PC-3 (cell line): ENCODE measurements at regions not wholly inside any gene's neighbourhood (a gene's known extent, or its start where the extent isn't known, plus 50 kb on each side); places are given as distances from the start of the nearest gene placed in this dataset.
"Not testable (repeated sequence)": the region's sequence is repeated elsewhere in the genome, so short reads cannot be mapped to it uniquely, and the experiment has no call there.

ENCODE experiments used
- ATAC-seq: fragments of 200-7000 bp; cut with Tn5 transposase; 2 replicates; pipeline ENCODE4 v1.9.1; 2020; ENCODE audit warnings: mild to moderate bottlenecking, moderate library complexity
- BruUV-seq: library from RNA; stranded (reverse); fragments of 400-500 nt; replicated peaks from 2 replicates; lab custom pipeline; 2021; lab: Mats Ljungman, UMichigan
- CTCF ChIA-PET: fragments of 300-600 bp; sonication (Branson Sonifier 250); formaldehyde crosslinking; loops from one replicate; lab custom pipeline; 2022; ENCODE audit warnings: antibody characterized with exemption; lab: Charles Lee
- POLR2A ChIA-PET: fragments of 300-600 bp; sonication (Branson Sonifier 250); formaldehyde crosslinking; loops from one replicate; lab custom pipeline; 2022; ENCODE audit warnings: antibody characterized with exemption; ENCODE audit not compliant: unreplicated experiment; lab: Charles Lee
- DNase-seq: peaks from one replicate; pipeline ENCODE4 v3.0.0-alpha.2; 2015
- H2AFZ ChIP-seq: fragments of 300-600 bp; sonication (generic); 2 replicates; pipeline ENCODE4 v1.6.0; 2016; ENCODE audit warnings: antibody characterized with exemption, low read length
- H3F3A ChIP-seq: fragments of 300-600 bp; sonication (generic); one replicate; pipeline ENCODE4 v1.6.0; 2017; ENCODE audit warnings: antibody characterized with exemption, low read length, control low read depth, mild to moderate bottlenecking; ENCODE audit not compliant: unreplicated experiment
- H3K27ac ChIP-seq: fragments of 300-600 bp; sonication (generic); 2 replicates; pipeline ENCODE4 v1.5.1; 2016; ENCODE audit warnings: mild to moderate bottlenecking, low read length
- H3K27me3 ChIP-seq: fragments of 300-600 bp; sonication (generic); 2 replicates; pipeline ENCODE4 v1.6.1; 2016; ENCODE audit warnings: low read length, mixed read lengths
- H3K36me3 ChIP-seq: fragments of 300-600 bp; sonication (generic); 2 replicates; pipeline ENCODE4 v1.6.1; 2016; ENCODE audit warnings: low read depth, mixed run types, low read length, mixed read lengths
- H3K4me1 ChIP-seq: fragments of 300-600 bp; sonication (generic); 2 replicates; pipeline ENCODE4 v1.5.1; 2016; ENCODE audit warnings: low read length; ENCODE audit not compliant: insufficient read depth
- H3K4me2 ChIP-seq: fragments of 300-600 bp; sonication (generic); 2 replicates; pipeline ENCODE4 v1.6.0; 2016; ENCODE audit warnings: low read length
- H3K4me3 ChIP-seq: fragments of 300-600 bp; sonication (generic); 2 replicates; pipeline ENCODE4 v1.5.1; 2016; ENCODE audit warnings: mild to moderate bottlenecking, low read length, mixed read lengths
- H3K79me2 ChIP-seq: fragments of 300-600 bp; sonication (generic); 2 replicates; pipeline ENCODE4 v1.6.1; 2017; ENCODE audit warnings: low read length, mixed read lengths
- H3K9ac ChIP-seq: fragments of 300-600 bp; sonication (generic); 2 replicates; pipeline ENCODE4 v1.6.0; 2016; ENCODE audit warnings: mild to moderate bottlenecking, low read length
- H3K9me2 ChIP-seq: fragments of 300-600 bp; sonication (generic); replicated peaks from 2 replicates; pipeline ENCODE4 v1.6.1; 2016; ENCODE audit warnings: mixed run types, low read length, mixed read lengths
- H3K9me3 ChIP-seq: fragments of 300-600 bp; sonication (generic); 2 replicates; pipeline ENCODE4 v1.6.1; 2016; ENCODE audit warnings: low read length, mixed read lengths
- H4K20me1 ChIP-seq: fragments of 300-600 bp; sonication (generic); 2 replicates; pipeline ENCODE4 v1.6.1; 2016; ENCODE audit warnings: low read length, mixed read lengths
- EZH2 ChIP-seq: fragments of 300-600 bp; sonication (generic); IDR thresholded peaks from one replicate; pipeline ENCODE4 v1.6.1; 2017; ENCODE audit warnings: antibody characterized with exemption, mild to moderate bottlenecking, low read length; ENCODE audit not compliant: unreplicated experiment
- EZH2phosphoT487 ChIP-seq: fragments of 300-600 bp; sonication (generic); IDR thresholded peaks from 2 replicates; pipeline ENCODE4 v1.6.1; 2018; ENCODE audit warnings: mild to moderate bottlenecking, antibody characterized with exemption, low read length, borderline replicate concordance
- intact Hi-C: fragments of 100-400 bp; cut with micrococcal nuclease; formaldehyde crosslinking; loops from 2 replicates; pipeline ENCODE4 v1.9.0; 2023
- TF ChIP-seq, protein P1 (sequence below): fragments of 300-600 bp; sonication (generic); conservative IDR thresholded peaks from 2 replicates; pipeline ENCODE4 v1.5.1; 2017; ENCODE audit warnings: antibody characterized with exemption, low read depth, mild to moderate bottlenecking, low read length

DNA sequence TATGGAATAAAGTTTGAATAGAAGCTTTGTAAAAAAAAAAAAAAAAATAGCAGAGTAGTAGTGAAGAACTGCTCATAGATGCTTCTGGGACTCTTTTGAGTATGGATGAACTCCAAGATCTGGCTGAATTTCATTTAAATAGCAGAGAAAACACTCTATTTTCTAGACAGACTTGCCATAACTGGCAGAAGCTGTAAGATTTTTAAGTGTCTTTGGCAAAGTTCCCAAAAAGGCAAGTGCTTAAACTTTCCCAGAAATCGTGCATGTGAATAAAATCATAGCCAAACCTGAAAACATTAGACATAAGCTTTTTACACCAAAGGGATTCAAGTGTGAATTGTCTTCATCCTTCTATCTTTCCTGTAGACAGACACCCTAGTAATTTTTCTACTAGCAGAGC lies 110.3 kb upstream of the MITF start:
- no peaks in the 10 kb centered on the region for H3F3A ChIP-seq
- H2AFZ ChIP-seq: no peak overlapping the region
- TF ChIP-seq, protein P1, sequence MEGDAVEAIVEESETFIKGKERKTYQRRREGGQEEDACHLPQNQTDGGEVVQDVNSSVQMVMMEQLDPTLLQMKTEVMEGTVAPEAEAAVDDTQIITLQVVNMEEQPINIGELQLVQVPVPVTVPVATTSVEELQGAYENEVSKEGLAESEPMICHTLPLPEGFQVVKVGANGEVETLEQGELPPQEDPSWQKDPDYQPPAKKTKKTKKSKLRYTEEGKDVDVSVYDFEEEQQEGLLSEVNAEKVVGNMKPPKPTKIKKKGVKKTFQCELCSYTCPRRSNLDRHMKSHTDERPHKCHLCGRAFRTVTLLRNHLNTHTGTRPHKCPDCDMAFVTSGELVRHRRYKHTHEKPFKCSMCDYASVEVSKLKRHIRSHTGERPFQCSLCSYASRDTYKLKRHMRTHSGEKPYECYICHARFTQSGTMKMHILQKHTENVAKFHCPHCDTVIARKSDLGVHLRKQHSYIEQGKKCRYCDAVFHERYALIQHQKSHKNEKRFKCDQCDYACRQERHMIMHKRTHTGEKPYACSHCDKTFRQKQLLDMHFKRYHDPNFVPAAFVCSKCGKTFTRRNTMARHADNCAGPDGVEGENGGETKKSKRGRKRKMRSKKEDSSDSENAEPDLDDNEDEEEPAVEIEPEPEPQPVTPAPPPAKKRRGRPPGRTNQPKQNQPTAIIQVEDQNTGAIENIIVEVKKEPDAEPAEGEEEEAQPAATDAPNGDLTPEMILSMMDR: no peak
- TF ChIP-seq EZH2phosphoT487 (no peak), EZH2 (no peak)
- BruUV-seq: no TSS peak
- CTCF ChIA-PET: no interaction called here
- H3K36me3 ChIP-seq: no peaks in the 10 kb centered on the region
- H3K9me3 ChIP-seq: no peaks in the 10 kb centered on the region
- no peaks in the 10 kb centered on the region for H3K27me3 ChIP-seq
- no peaks in the 10 kb centered on the region for H3K9me2 ChIP-seq
- H3K4me3 ChIP-seq: no peak overlapping the region
- H3K4me1 ChIP-seq: no peaks in the 10 kb centered on the region
- intact Hi-C loops: no loop called here
- H4K20me1 ChIP-seq: no peaks in the 10 kb centered on the region
- H3K79me2 ChIP-seq: no peaks in the 10 kb centered on the region
- POLR2A ChIA-PET: no interaction called here
- ATAC-seq: no peak
- no peak overlapping the region for H3K9ac ChIP-seq
- no peak overlapping the region for H3K4me2 ChIP-seq
- no peak overlapping the region for H3K27ac ChIP-seq
- DNase-seq: no peak

GRCh38 chr3:69613286-69613685 lies 126.0 kb upstream of the MITF start:
- DNase-seq (no peak), ATAC-seq (no peak)
- no peaks in the 10 kb centered on the region for H3F3A ChIP-seq
- TF ChIP-seq EZH2 (no peak), EZH2phosphoT487 (no peak)
- TF ChIP-seq, protein P1: no peak
- intact Hi-C loops: no loop called here
- no TSS peak for BruUV-seq
- H3K9me3 ChIP-seq: no peaks in the 10 kb centered on the region
- CTCF ChIA-PET: no interaction called here
- no peaks in the 10 kb centered on the region for H3K4me1 ChIP-seq
- H3K36me3 ChIP-seq: no peaks in the 10 kb centered on the region
- no peak overlapping the region for H3K4me3 ChIP-seq
- H3K27ac ChIP-seq: no peak overlapping the region
- H2AFZ ChIP-seq: no peak overlapping the region
- H3K9ac ChIP-seq: no peak overlapping the region
- POLR2A ChIA-PET: no interaction called here
- no peaks in the 10 kb centered on the region for H3K9me2 ChIP-seq
- no peak overlapping the region for H3K4me2 ChIP-seq
- no peaks in the 10 kb centered on the region for H4K20me1 ChIP-seq
- no peaks in the 10 kb centered on the region for H3K79me2 ChIP-seq
- H3K27me3 ChIP-seq: no peaks in the 10 kb centered on the region

GRCh38 chr3:69612791-69613190 lies 126.5 kb upstream of the MITF start:
- Histone ChIP-seq H4K20me1 (no peaks in the 10 kb centered on the region), H3K27me3 (no peaks in the 10 kb centered on the region), H3K79me2 (no peaks in the 10 kb centered on the region), H3K27ac (no peak overlapping the region), H3K36me3 (no peaks in the 10 kb centered on the region), H3K9me2 (no peaks in the 10 kb centered on the region), H3F3A (no peaks in the 10 kb centered on the region), H3K4me2 (no peak overlapping the region), H3K4me1 (no peaks in the 10 kb centered on the region), H3K9ac (no peak overlapping the region), H3K9me3 (no peaks in the 10 kb centered on the region), H3K4me3 (no peak overlapping the region), H2AFZ (no peak overlapping the region)
- DNase-seq (no peak), ATAC-seq (no peak)
- TF ChIP-seq EZH2 (no peak), EZH2phosphoT487 (no peak)
- TF ChIP-seq, protein P1: no peak
- no TSS peak for BruUV-seq
- CTCF ChIA-PET: no interaction called here
- intact Hi-C loops: no loop called here
- POLR2A ChIA-PET: no interaction called here

GRCh38 chr3:69609566-69609965 lies 129.7 kb upstream of the MITF start:
- H3K27me3 ChIP-seq, H3K9ac ChIP-seq, H2AFZ ChIP-seq, CTCF ChIA-PET, DNase-seq, intact Hi-C loops, H3K79me2 ChIP-seq, H3K4me3 ChIP-seq, H3K9me3 ChIP-seq, POLR2A ChIA-PET, H3K4me1 ChIP-seq, ATAC-seq, H3K27ac ChIP-seq, H3K4me2 ChIP-seq, H3K9me2 ChIP-seq, H3K36me3 ChIP-seq, H3F3A ChIP-seq, H4K20me1 ChIP-seq, BruUV-seq: not testable (repeated sequence)
